GM21367 (cell line): ENCODE measurements at regions not wholly inside any gene's neighbourhood (a gene's known extent, or its start where the extent isn't known, plus 50 kb on each side); places are given as distances from the start of the nearest gene placed in this dataset.
"Not testable (repeated sequence)": the region's sequence is repeated elsewhere in the genome, so short reads cannot be mapped to it uniquely, and the experiment has no call there.

Experiments
- ATAC-seq: cut with Tn5 transposase; IDR thresholded peaks from one replicate; pipeline ENCODE4 v1.9.1; 2021; ENCODE audit not compliant: unreplicated experiment

DNA sequence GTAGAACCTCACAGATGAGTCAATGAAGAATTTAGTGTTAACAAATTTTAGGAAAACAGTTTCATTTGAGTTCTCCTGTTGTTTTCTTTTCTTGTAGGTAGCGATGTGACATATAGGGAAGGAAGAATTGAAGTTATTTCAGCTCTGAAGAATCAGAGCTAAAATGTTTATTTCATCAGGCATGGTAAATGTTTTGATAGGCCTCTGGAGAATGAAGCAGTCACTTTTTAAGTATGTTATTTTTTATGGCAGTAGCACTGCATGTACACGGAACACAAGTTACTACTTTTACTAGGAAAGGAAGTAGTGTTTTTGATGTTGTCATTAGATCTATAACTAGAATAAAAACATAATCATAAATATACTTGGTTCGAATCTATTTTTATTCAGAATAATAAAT lies 1357.3 kb upstream of the CITED2 start:
- ATAC-seq, result no peak

DNA sequence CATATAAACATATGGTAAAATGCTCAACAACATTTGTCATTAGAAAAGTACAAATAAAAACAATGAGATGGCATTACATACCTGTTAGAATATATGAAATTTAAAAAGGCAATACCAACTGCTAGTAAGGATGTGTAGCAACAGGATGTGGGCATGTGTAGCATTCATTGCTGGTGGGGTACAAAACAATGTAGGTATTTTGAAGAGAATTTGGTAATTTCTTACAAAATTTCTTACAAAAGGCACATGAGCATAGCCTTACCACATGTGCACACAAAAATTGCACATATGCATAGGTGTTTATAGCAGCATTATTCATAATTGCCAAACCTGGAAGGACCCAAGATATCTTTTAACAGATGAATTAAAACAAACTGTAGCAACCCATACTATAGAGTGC lies 1355.1 kb upstream of the CITED2 start:
- no peak for ATAC-seq

DNA sequence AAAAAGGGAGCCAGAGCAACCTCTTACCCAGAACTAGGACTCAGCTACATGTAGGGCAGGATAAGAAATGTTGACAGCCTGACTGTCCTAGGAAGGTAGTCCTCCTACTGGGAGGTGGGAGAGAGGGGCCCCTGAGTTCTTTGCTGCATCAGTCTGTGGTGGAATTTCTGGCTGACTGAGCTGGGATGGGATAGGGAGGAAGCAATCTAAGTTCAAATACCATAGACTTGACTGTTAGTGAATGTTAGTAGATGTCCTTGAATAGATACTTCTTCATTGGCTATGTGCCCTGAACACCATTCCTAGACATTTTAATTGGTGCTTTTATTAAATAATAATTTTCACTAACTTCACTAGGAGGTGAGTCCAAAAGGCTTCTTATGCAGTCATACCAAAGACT lies 1343.6 kb upstream of the CITED2 start:
- no peak for ATAC-seq

DNA sequence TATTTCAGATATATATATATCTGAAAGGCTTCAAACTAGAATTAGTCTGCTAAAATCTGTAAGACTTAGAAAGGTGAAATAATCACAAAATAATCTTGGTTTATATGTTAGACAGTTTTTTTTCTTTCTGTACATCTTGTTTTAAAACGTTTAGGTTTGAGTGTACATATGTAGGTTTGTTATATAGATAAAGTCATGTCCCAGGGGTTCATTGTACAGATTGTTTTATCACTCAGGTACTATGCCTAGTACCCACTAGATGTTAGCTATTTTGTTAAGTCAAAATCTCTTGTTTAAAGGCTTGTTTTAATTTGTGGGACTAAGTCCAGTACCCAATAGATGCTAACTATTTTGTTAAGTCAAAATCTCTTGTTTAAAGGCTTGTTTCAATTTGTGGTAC lies 1339.0 kb upstream of the CITED2 start:
- no peak for ATAC-seq

DNA sequence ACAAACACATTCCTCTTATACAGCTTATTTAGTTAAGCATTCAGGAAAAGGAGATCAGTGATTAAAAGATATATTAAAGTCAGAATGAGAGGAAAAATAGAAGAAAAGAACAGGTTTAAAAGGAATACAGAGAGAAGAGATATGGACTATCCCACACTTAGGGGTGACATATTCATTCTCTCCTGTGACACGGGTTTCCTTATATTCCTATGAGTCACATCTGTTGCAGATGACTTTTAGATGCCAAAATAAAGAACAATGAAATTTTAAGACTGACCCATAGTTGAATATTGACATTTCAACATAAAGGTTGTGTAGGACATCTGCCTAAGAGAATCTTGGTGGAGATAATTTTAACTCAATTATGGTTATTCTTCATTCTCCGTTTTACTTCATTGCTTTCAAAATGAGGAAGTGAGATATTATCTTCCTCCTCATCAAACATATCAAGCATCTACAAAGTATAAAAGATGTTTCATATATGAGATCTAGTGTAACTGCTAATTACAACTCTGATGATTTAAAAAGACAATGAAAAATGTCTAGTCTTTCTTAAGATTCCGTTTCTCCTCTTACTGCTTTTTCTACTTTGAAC lies 1336.7 kb upstream of the CITED2 start:
- no peak for ATAC-seq

DNA sequence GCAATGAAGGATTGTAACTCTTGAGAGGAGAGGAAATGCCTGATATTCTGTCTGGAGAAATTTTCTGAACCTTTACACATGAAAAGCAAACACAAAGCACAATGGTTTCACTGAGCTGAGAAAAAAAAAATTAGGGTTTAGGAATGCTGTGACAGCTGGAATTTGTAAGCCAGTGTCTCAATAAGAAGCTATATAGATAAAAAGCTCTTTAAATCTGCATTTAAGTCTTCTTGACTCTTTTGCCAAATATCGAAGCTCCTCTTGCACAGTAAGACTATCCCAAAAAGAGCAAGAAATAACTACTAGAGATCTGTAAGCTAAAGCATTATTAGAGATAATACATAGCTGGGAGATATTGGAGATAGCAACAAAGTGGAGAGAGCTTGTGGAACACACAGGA lies 1334.0 kb upstream of the CITED2 start:
- ATAC-seq, result no peak

DNA sequence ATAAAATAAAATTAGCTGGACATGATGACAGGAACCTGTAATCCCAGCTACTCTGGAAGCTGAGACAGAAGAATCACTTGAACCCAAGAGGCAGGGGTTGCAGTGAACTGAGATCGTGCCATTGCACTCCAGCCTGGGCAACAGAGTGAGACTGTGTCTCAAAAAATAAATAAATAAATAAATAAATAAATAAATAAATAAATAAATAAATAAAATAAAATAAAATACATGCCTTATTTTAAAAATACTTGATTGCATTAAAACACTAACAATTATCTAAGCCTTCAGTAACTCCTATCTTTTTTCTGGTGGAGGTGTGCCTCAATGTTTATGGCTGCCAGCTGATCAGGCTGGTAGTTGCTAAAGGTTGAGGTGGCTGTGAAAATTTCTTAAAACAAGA lies 1329.6 kb upstream of the CITED2 start:
- not testable (repeated sequence) for ATAC-seq

DNA sequence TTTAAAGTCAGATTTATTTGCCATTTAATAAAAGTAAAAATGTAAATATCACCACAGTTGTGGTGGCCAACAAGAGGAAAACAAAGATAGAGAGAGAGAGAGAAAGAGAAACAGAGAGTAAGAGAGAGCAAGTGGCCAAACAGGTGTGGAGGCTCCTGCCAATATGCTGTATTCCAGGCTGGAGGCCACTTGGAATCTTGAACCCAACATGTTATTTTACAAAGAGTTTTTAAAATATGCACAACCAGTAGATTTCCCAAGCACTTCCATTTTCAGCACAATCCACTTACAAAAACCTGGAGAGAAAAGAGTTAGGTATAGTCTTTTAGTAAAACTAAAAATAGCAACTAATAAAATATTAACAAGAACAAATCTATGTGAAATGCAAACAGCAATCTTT lies 1323.1 kb upstream of the CITED2 start:
- ATAC-seq, result no peak

DNA sequence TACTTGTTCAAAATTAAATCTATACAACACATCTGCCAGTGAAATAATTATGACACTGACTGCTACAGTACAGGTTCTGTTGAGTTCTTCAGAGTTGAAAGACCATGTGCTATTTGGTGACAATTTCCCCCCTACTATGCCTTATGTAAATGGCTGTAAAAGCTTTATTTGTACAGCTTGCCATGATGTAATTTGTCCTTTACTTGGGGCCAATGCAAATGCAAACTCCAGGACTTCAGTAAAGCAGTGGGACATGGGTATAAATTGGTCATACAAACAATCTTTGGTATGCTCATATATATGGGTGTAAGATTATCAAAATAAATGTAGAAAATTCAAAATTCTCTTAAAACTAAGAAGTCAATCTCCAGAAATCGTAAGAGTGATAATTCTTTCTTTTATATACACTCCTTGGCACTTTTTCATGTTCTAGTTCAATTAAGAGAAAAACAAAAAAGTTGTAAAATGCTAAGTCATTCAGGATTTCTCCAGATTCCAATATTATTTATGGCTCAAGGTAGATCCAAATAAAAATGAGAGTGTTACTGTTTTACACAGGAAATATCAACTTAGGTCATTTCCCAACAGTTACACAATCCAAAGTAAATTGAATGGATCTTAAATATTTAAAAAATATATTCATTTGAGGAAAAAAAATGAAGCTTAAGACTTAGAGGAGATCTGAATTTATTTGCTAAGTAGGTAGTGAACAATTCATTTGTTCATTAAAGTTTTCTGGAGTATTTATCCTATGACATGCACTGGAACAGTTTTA lies 1310.5 kb upstream of the CITED2 start:
- no peak for ATAC-seq

DNA sequence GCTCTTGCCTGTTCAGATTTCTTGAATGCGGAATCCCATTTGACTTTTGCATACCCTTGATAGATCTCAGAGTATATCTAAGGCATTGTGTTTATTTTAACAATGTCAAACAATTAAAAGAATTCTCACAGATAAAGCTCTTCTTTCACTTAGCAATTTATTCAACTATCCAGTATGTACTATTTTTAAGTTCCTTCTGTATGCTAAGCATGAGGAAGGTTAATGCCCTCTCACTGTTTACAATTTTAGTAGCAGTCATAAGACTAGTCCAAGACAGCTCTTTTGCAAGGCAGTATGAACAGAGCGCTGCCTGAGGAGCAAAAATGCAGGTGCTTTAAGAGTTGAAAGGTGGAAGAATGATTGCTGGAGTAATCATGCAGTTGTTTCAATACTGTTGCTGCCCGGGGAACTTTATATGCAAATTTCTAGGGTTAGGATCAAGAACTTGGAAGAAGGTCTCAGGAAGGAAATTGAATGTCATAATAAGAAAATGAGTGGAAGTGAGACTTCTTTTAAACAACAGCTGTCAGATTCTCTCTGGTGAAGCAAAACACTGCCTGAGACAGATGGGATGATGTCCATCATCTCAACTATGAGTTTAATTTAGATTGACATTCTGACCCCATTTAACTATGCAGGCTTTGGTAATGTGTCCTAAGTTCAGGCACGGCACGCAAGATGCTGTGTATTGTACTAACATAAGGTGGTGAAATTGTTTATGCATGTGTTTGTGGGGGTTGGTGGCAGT lies 1303.5 kb upstream of the CITED2 start:
- no peak for ATAC-seq

DNA sequence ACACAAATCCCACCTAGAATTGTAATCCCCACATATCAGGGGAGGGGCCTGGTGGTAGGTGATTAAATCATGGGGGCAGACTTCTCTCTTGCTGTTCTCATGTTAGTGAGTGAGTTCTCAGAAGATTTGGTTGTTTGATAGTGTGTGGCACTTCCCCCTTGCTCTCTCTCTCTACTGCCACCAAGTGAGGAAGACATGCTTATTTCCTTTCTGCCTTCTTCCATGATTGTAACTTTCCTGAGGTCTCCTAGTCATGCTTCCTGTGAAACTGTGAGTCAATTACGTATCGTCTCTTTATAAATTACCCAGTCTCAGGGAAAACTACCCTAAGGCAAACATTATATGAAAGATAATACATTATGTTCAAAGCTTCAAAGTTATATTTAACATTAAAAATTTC lies 1297.5 kb upstream of the CITED2 start:
- ATAC-seq, result no peak

DNA sequence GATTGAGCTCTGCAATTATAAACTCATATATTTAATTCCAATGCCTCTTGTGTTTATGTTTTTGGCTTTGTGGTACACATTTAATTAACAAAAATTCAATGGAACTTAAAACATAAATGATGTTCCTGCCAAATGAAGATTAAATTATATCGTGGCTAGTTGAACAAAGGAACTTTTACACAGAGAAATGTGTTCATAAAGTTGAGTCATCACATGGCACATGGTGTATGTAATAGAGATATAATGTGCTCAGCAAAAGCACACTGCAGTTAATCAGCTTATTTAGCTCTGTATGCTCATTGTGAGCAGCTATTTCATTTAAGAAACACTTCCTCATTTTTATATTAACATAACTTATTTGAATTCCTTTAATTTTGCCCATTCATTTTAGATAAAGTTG lies 1295.6 kb upstream of the CITED2 start:
- ATAC-seq, result no peak

DNA sequence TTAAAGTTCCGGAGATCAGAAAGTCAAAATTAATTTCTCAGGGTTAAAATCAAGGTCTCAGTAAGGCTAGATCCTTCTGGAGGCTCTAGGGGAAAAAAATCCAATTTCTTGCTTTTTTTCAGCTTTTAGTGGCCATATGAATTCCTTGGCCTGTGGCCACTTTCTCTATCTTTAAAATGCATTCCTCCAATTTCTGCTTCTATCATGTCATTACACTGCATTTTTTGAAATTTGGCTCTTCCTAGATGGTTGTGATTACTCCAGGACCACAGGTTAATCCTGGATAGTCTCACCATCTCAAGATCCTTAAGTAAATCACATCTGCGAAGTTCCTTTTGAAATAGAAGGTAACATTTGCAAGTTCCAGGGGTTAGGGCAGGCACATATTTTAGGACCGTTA lies 1294.9 kb upstream of the CITED2 start:
- no peak for ATAC-seq

DNA sequence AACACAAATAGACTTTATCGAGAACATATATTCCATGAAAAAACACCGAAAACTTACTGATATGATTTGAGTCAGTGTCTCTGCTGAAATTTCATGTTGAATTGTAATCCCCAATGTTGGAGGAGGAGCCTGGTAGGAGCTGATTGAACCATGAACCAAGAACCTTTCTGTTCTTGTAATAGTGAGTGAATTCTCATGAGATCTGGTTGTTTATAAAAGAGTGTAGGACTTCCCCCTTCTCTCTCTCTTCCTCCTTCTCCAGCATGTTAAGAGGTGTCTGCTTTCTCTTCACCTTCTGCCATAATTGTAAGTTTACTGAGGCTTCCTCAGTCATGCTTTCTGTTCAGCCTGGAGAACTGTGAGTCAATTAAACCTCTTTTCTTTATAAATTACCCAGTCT lies 1289.3 kb upstream of the CITED2 start:
- ATAC-seq, result no peak

DNA sequence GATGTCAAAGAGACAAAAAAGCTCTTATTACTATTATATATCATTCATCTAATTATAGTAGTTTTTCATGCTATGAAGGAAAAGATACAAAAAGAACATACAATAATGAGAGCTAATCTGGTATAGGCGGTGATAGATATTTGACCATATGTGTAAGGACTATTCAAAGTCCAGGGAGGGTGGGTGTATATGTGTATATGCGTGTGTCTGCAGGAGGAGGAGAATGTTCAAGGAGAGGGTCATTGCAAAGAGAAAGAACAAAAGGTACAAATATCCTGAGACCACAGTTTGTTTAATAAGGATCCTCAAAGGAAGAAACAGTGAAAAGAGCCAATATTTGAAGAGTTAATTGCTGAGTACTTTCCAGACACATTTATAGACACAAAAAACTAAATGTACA lies 1288.6 kb upstream of the CITED2 start:
- no peak for ATAC-seq

DNA sequence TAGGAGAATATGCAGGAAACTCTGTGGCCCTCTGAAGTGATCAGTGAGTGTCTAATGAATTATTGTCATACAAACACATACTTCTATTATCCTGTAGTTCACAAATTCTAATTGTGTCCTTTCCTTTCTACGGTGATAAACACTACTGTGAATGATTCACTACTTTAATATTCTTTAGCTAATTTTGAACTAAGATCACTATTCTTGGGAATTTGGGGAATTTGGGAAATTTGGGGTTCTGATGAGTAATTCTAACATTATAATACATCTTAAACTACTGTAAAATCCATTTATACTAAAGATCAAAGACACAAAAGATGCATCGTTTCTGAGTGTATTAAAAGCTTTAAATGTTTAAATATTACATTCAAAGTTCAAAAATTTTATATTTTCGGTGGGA lies 1287.2 kb upstream of the CITED2 start:
- ATAC-seq, result no peak

DNA sequence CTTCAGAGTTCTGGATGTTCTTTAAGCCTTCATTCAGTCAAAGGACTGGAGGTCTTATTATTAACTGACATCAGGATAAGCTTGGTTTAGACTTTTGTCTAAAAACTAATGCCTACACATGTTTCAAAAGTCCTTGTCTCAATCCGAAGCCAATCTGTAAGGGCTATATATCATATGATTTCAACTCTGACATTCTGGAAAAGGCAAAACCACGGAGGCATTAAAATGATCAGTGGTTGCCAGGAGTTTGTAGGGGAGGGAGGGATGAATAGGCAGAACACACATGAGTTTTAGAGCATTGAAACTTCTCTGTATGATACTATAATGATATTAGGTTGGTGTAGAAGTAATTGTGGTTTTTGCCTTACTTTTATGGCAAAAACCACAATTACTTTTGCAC lies 1285.8 kb upstream of the CITED2 start:
- no peak for ATAC-seq

DNA sequence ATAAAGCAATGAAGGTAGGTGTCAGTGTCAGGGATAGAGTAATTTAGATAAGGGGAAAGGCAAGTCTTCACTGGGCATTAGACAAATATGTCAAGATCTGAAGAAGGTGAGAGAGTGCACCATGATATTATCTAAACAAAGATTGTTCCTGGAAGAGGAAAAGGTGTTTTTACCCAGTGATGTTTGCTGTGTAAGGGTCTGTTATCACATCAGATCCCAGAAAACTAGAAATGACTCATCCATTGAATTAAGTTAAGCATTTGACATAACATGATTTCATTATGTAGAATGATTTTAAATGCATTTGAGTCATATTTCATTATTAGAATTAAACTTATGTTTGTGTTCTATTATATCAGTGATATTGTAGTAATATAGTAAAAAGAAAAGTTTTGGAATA lies 1279.5 kb upstream of the CITED2 start:
- no peak for ATAC-seq

DNA sequence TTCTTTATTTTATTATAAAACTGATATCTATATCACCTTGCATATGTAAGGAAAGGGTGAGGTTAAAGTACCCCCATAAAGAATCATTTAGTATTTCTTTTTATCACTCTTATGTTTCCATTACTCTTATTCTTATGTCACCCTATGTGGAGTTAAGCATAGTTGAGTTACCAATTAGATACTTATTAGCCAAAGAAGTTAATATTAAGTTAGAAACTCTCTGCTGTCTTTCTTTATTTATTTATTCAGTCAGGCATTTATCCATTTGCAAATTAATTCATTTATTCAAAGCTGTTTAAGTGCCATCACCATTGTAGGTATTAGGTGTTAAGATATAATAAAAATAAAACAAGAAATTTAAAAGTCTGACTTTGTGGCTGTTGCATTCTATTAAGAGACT lies 1279.1 kb upstream of the CITED2 start:
- ATAC-seq, result no peak

DNA sequence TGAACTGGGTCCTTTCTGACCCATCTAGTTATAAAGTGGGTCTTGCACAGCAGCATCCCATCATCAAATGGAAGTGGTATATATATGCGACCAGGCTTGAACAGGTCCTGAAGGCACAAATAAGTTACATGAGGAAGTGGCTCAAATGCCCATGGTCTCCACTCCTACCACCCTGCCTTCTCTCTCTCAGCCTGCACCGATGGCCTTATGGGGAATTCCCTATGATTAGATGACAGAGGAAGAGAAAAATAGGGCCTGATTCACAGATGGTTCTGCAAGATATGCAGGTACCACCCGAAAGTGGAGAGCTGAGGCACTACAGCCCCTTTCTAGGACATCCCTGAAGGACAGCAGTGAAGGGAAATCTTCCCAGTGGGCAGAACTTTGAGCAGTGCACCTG lies 1275.1 kb upstream of the CITED2 start:
- ATAC-seq, result not testable (repeated sequence)

DNA sequence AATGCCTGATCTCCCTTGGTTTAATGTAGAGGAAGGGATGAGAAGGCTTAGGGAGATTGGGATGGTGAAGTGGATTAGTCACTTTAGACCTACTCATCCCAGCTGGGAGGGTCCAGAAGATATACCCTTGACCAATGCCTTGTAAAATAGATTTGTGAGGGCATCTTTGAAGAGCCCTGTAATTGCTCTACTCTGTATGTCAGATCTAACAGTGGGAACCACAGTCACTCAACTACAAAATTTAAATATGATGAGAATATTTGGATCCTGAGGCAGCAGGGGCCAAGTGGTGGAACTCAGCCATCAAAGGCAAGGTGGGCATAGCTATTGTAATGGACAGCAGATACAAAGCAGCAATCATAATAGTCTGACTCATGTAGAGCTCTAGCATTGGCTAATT lies 1272.9 kb upstream of the CITED2 start:
- ATAC-seq, result not testable (repeated sequence)

DNA sequence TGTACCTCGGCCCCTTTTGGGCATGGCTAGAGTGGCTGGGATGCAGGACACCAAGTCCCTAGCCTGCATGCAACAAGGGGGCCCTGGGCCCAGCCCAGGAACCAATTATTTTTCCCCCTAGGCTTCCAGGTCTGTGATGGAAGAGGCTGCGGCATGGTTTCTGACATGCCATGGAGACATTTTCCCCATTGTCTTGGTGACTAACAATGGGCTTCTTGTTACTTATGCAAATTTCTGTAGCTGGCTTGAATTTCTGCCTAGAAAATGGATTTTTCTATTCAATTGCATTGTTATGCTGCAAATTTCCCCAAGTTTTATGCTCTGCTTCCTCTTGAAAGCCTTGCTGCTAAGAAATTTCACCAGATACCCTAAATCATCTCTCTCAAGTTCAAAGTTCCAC lies 1269.6 kb upstream of the CITED2 start:
- ATAC-seq, result no peak
